Naive thymus-derived CD8-positive, alpha-beta T cell (primary cell): ENCODE measurements at regions not wholly inside any gene's neighbourhood (a gene's known extent, or its start where the extent isn't known, plus 50 kb on each side); places are given as distances from the start of the nearest gene placed in this dataset.
"Not testable (repeated sequence)": the region's sequence is repeated elsewhere in the genome, so short reads cannot be mapped to it uniquely, and the experiment has no call there.

Source experiments
- ATAC-seq, 2 donors: fragments of 150-1000 bp; cut with Tn5 transposase in 1 of 2; sonication (Bioruptor Pico), chemical (Tn5 transposase) in 1 of 2; 1 replicate in 1 of 2; 2 replicates in 1 of 2; pipeline ENCODE4 v1.10.0; 2021; ENCODE audit warnings: mild to moderate bottlenecking in 2 of 2, moderate library complexity in 2 of 2
- POLR2A ChIA-PET: fragments of 350-600 bp; sonication (Branson Sonifier 250); formaldehyde crosslinking; loops from one replicate; lab custom pipeline; 2021; ENCODE audit warnings: antibody characterized with exemption; lab: Charles Lee
- DNase-seq, 10 donors: peaks; one replicate each; pipeline versions ENCODE4 v3.0.0 to v3.0.0-alpha.2; 2020 to 2022
- H3K27ac Mint-ChIP-seq, 10 donors: one replicate each; pipeline ENCODE4 v1.8.0; 2020 to 2022; ENCODE audit warnings: mild to moderate bottlenecking in 10 of 10, mixed read lengths in 10 of 10, moderate library complexity in 4 of 10, inconsistent platforms in 1 of 10
- H3K27me3 Mint-ChIP-seq, 5 donors: one replicate each; pipeline ENCODE4 v1.8.0; 2021 to 2022; ENCODE audit warnings: mixed read lengths in 5 of 5
- H3K36me3 Mint-ChIP-seq, 3 donors: one replicate each; pipeline ENCODE4 v1.8.0; 2020 to 2022; ENCODE audit warnings: mixed read lengths in 3 of 3, mild to moderate bottlenecking in 2 of 3, inconsistent platforms in 1 of 3
- H3K4me1 Mint-ChIP-seq, 4 donors: one replicate each; pipeline ENCODE4 v1.8.0; 2021 to 2022; ENCODE audit warnings: mixed read lengths in 4 of 4
- H3K4me3 Mint-ChIP-seq, 10 donors: one replicate each; pipeline ENCODE4 v1.8.0; 2020 to 2022; ENCODE audit warnings: mild to moderate bottlenecking in 10 of 10, mixed read lengths in 10 of 10, moderate library complexity in 6 of 10, inconsistent platforms in 1 of 10
- H3K9me3 Mint-ChIP-seq, 9 donors: one replicate each; pipeline ENCODE4 v1.8.0; 2020 to 2022; ENCODE audit warnings: mixed read lengths in 9 of 9, mild to moderate bottlenecking in 3 of 9, inconsistent platforms in 1 of 9, moderate library complexity in 1 of 9

- ATAC-seq, result no peak
- Mint-ChIP-seq H3K27me3 (no peaks in the 10 kb centered on the region), H3K27ac (no peak overlapping the region), H3K9me3 (peaks cover 0 to 9% (median 4%) of the 10 kb centered on the region in 9 donors), H3K4me1 (no peaks in the 10 kb centered on the region), H3K4me3 (no peak overlapping the region), H3K36me3 (peaks cover 0 to 5% (median 0%) of the 10 kb centered on the region in 3 donors)
- POLR2A ChIA-PET, result no interaction called here
- DNase-seq, result no peak
These were observed 716.6 kb downstream of the KLHL13 start for GRCh38 chrX:117400005-117400404.

- no peak overlapping the region for H3K27ac Mint-ChIP-seq
- no peaks in the 10 kb centered on the region for H3K4me1 Mint-ChIP-seq
- no peak for ATAC-seq
- H3K36me3 Mint-ChIP-seq, result peaks cover 0 to 5% (median 0%) of the 10 kb centered on the region in 3 donors
- POLR2A ChIA-PET, result no interaction called here
- no peak overlapping the region for H3K4me3 Mint-ChIP-seq
- H3K9me3 Mint-ChIP-seq, result peaks cover 0 to 9% (median 4%) of the 10 kb centered on the region in 9 donors
- H3K27me3 Mint-ChIP-seq, result no peaks in the 10 kb centered on the region
- DNase-seq, result no peak
These were observed 718.8 kb downstream of the KLHL13 start for GRCh38 chrX:117397844-117398243.

GRCh38 chrX:117394506-117395070 lies 722.0 kb downstream of the KLHL13 start:
- H3K4me1 Mint-ChIP-seq, ATAC-seq, H3K36me3 Mint-ChIP-seq, H3K4me3 Mint-ChIP-seq, POLR2A ChIA-PET, H3K27ac Mint-ChIP-seq, DNase-seq, H3K27me3 Mint-ChIP-seq, H3K9me3 Mint-ChIP-seq: not testable (repeated sequence)

- H3K4me3 Mint-ChIP-seq, H3K4me1 Mint-ChIP-seq, H3K36me3 Mint-ChIP-seq, H3K27me3 Mint-ChIP-seq, H3K27ac Mint-ChIP-seq, POLR2A ChIA-PET, ATAC-seq, H3K9me3 Mint-ChIP-seq: not testable (repeated sequence)
- DNase-seq, result peak in 1 of 10 donors; percentile 57
These were observed 724.2 kb downstream of the KLHL13 start for GRCh38 chrX:117392360-117392759.

GRCh38 chrX:117376460-117376859 lies 740.1 kb downstream of the KLHL13 start:
- Mint-ChIP-seq H3K27me3 (no peaks in the 10 kb centered on the region), H3K36me3 (no peaks in the 10 kb centered on the region), H3K4me3 (no peak overlapping the region), H3K9me3 (no peaks in the 10 kb centered on the region), H3K4me1 (no peaks in the 10 kb centered on the region), H3K27ac (no peak overlapping the region)
- POLR2A ChIA-PET, result no interaction called here
- no peak for DNase-seq
- ATAC-seq, result no peak

GRCh38 chrX:117335209-117335608 lies 781.4 kb downstream of the KLHL13 start:
- Mint-ChIP-seq H3K27ac (no peak overlapping the region), H3K4me1 (no peaks in the 10 kb centered on the region), H3K4me3 (no peak overlapping the region), H3K9me3 (peaks cover 0 to 9% (median 0%) of the 10 kb centered on the region in 9 donors), H3K36me3 (no peaks in the 10 kb centered on the region), H3K27me3 (no peaks in the 10 kb centered on the region)
- ATAC-seq (no peak), DNase-seq (no peak)
- POLR2A ChIA-PET, result no interaction called here

GRCh38 chrX:117327373-117327772 lies 789.2 kb downstream of the KLHL13 start:
- H3K4me1 Mint-ChIP-seq, result no peaks in the 10 kb centered on the region
- DNase-seq, result no peak
- ATAC-seq, result no peak
- H3K4me3 Mint-ChIP-seq, result no peak overlapping the region
- no peak overlapping the region for H3K27ac Mint-ChIP-seq
- H3K9me3 Mint-ChIP-seq, result peaks cover 0 to 14% (median 1%) of the 10 kb centered on the region in 9 donors
- H3K36me3 Mint-ChIP-seq, result no peaks in the 10 kb centered on the region
- H3K27me3 Mint-ChIP-seq, result no peaks in the 10 kb centered on the region
- POLR2A ChIA-PET, result no interaction called here

GRCh38 chrX:117325706-117326105 lies 790.9 kb downstream of the KLHL13 start:
- DNase-seq, result no peak
- Mint-ChIP-seq H3K36me3 (no peaks in the 10 kb centered on the region), H3K4me3 (no peak overlapping the region), H3K27ac (no peak overlapping the region), H3K9me3 (peaks cover 0 to 14% (median 4%) of the 10 kb centered on the region in 9 donors), H3K27me3 (no peaks in the 10 kb centered on the region), H3K4me1 (no peaks in the 10 kb centered on the region)
- no peak for ATAC-seq
- POLR2A ChIA-PET, result interaction anchor here (0.6 kb wide), 1 partner anchor 1190 kb away, joined by 3 read pairs; no protein-coding TSS in a partner anchor

- Mint-ChIP-seq H3K27me3 (no peaks in the 10 kb centered on the region), H3K9me3 (peaks cover 0 to 12% (median 4%) of the 10 kb centered on the region in 9 donors)
These were observed 811.3 kb downstream of the KLHL13 start for GRCh38 chrX:117305168-117305766.

GRCh38 chrX:117301086-117301485 lies 815.5 kb downstream of the KLHL13 start:
- no peaks in the 10 kb centered on the region for H3K27me3 Mint-ChIP-seq

More at GRCh38 chrX:117305168-117305766, 811.3 kb downstream of the KLHL13 start:
- DNase-seq, result no peak
- Mint-ChIP-seq H3K4me1 (no peaks in the 10 kb centered on the region), H3K27ac (no peak overlapping the region), H3K4me3 (no peak overlapping the region), H3K36me3 (no peaks in the 10 kb centered on the region)
- ATAC-seq, result no peak
- POLR2A ChIA-PET, result no interaction called here

GRCh38 chrX:117291760-117292159 lies 824.9 kb downstream of the KLHL13 start:
- no peaks in the 10 kb centered on the region for H3K36me3 Mint-ChIP-seq
- H3K27ac Mint-ChIP-seq, result no peak overlapping the region
- no peaks in the 10 kb centered on the region for H3K27me3 Mint-ChIP-seq
- ATAC-seq, result no peak
- peaks cover 0 to 19% (median 0%) of the 10 kb centered on the region in 9 donors for H3K9me3 Mint-ChIP-seq
- H3K4me3 Mint-ChIP-seq, result no peak overlapping the region
- DNase-seq, result no peak
- no peaks in the 10 kb centered on the region for H3K4me1 Mint-ChIP-seq
- POLR2A ChIA-PET, result no interaction called here

More at GRCh38 chrX:117301086-117301485, 815.5 kb downstream of the KLHL13 start:
- Mint-ChIP-seq H3K36me3 (no peaks in the 10 kb centered on the region), H3K4me3 (no peak overlapping the region), H3K4me1 (no peaks in the 10 kb centered on the region), H3K27ac (no peak overlapping the region), H3K9me3 (peaks cover 0 to 10% (median 0%) of the 10 kb centered on the region in 9 donors)
- no peak for ATAC-seq
- no peak for DNase-seq
- POLR2A ChIA-PET, result no interaction called here

GRCh38 chrX:117274965-117275364 lies 812.2 kb upstream of the CT83 start:
- POLR2A ChIA-PET, result no interaction called here
- no peak for DNase-seq
- Mint-ChIP-seq H3K36me3 (no peaks in the 10 kb centered on the region), H3K4me3 (no peak overlapping the region), H3K4me1 (no peaks in the 10 kb centered on the region), H3K27ac (no peak overlapping the region), H3K9me3 (peaks cover 0 to 8% (median 0%) of the 10 kb centered on the region in 9 donors), H3K27me3 (no peaks in the 10 kb centered on the region)
- no peak for ATAC-seq
